ENCODE measurements at regions not wholly inside any gene's neighbourhood (a gene's known extent, or its start where the extent isn't known, plus 50 kb on each side); places are given as distances from the start of the nearest gene placed in this dataset.
"Not testable (repeated sequence)": the region's sequence is repeated elsewhere in the genome, so short reads cannot be mapped to it uniquely, and the experiment has no call there.

GRCh38 chr16:88268186-88268970 is 114.4 kb upstream of the ZNF469 start:
- H3K36me3 Mint-ChIP-seq, H3K27me3 Mint-ChIP-seq, H3K4me1 Mint-ChIP-seq, H3K9me3 Mint-ChIP-seq, H3K27ac Mint-ChIP-seq, H3K4me3 Mint-ChIP-seq: not testable (repeated sequence)

- H3K27me3 Mint-ChIP-seq, H3K27ac Mint-ChIP-seq, H3K9me3 Mint-ChIP-seq, H3K4me3 Mint-ChIP-seq, H3K36me3 Mint-ChIP-seq, H3K4me1 Mint-ChIP-seq: not testable (repeated sequence)
Measured at GRCh38 chr16:88270171-88270790, 112.5 kb upstream of the ZNF469 start.

GRCh38 chr16:88271296-88271695 is 111.5 kb upstream of the ZNF469 start:
- H3K27ac Mint-ChIP-seq, H3K36me3 Mint-ChIP-seq, H3K4me1 Mint-ChIP-seq, H3K9me3 Mint-ChIP-seq, H3K4me3 Mint-ChIP-seq, H3K27me3 Mint-ChIP-seq: not testable (repeated sequence)

GRCh38 chr16:88271776-88272175 is 111.0 kb upstream of the ZNF469 start:
- not testable (repeated sequence) for H3K9me3 Mint-ChIP-seq

GRCh38 chr16:88272437-88272836 is 110.3 kb upstream of the ZNF469 start:
- H3K27me3 Mint-ChIP-seq, H3K4me1 Mint-ChIP-seq, H3K9me3 Mint-ChIP-seq, H3K27ac Mint-ChIP-seq, H3K36me3 Mint-ChIP-seq, H3K4me3 Mint-ChIP-seq: not testable (repeated sequence)

More at GRCh38 chr16:88271776-88272175, 111.0 kb upstream of the ZNF469 start:
- not testable (repeated sequence) for H3K27me3 Mint-ChIP-seq, H3K4me1 Mint-ChIP-seq, H3K36me3 Mint-ChIP-seq, H3K27ac Mint-ChIP-seq, H3K4me3 Mint-ChIP-seq

GRCh38 chr16:88274126-88274750 is 108.5 kb upstream of the ZNF469 start:
- H3K36me3 Mint-ChIP-seq, H3K27me3 Mint-ChIP-seq, H3K9me3 Mint-ChIP-seq, H3K4me1 Mint-ChIP-seq, H3K4me3 Mint-ChIP-seq, H3K27ac Mint-ChIP-seq: not testable (repeated sequence)

GRCh38 chr16:88274847-88275246 is 107.9 kb upstream of the ZNF469 start:
- no peak overlapping the region for H3K4me3 Mint-ChIP-seq
- no peak overlapping the region for H3K27ac Mint-ChIP-seq
- H3K9me3 Mint-ChIP-seq, result no peaks in the 10 kb centered on the region
- peaks cover 2% of the 10 kb centered on the region for H3K27me3 Mint-ChIP-seq
- no peaks in the 10 kb centered on the region for H3K4me1 Mint-ChIP-seq
- H3K36me3 Mint-ChIP-seq, result no peaks in the 10 kb centered on the region

GRCh38 chr16:88275336-88276122 is 107.2 kb upstream of the ZNF469 start:
- not testable (repeated sequence) for H3K4me3 Mint-ChIP-seq, H3K36me3 Mint-ChIP-seq, H3K27ac Mint-ChIP-seq, H3K27me3 Mint-ChIP-seq, H3K9me3 Mint-ChIP-seq, H3K4me1 Mint-ChIP-seq

- H3K4me1 Mint-ChIP-seq, H3K27ac Mint-ChIP-seq, H3K4me3 Mint-ChIP-seq, H3K27me3 Mint-ChIP-seq, H3K36me3 Mint-ChIP-seq, H3K9me3 Mint-ChIP-seq: not testable (repeated sequence)
Measured at GRCh38 chr16:88276123-88276588, 106.6 kb upstream of the ZNF469 start.

GRCh38 chr16:88276591-88276990 is 106.2 kb upstream of the ZNF469 start:
- H3K36me3 Mint-ChIP-seq, result no peaks in the 10 kb centered on the region
- H3K4me1 Mint-ChIP-seq, result no peaks in the 10 kb centered on the region
- no peaks in the 10 kb centered on the region for H3K9me3 Mint-ChIP-seq
- no peak overlapping the region for H3K27ac Mint-ChIP-seq
- no peak overlapping the region for H3K4me3 Mint-ChIP-seq
- peaks cover 2% of the 10 kb centered on the region for H3K27me3 Mint-ChIP-seq

GRCh38 chr16:88279998-88280397 is 102.8 kb upstream of the ZNF469 start:
- no peaks in the 10 kb centered on the region for H3K27me3 Mint-ChIP-seq
- H3K36me3 Mint-ChIP-seq, result no peaks in the 10 kb centered on the region
- H3K9me3 Mint-ChIP-seq, result no peaks in the 10 kb centered on the region

GRCh38 chr16:88281858-88282563 is 100.7 kb upstream of the ZNF469 start:
- no peaks in the 10 kb centered on the region for H3K36me3 Mint-ChIP-seq
- no peaks in the 10 kb centered on the region for H3K27me3 Mint-ChIP-seq
- H3K4me3 Mint-ChIP-seq, result no peak overlapping the region
- H3K27ac Mint-ChIP-seq, result no peak overlapping the region
- H3K4me1 Mint-ChIP-seq, result no peaks in the 10 kb centered on the region
- no peaks in the 10 kb centered on the region for H3K9me3 Mint-ChIP-seq

More at GRCh38 chr16:88279998-88280397, 102.8 kb upstream of the ZNF469 start:
- no peak overlapping the region for H3K4me3 Mint-ChIP-seq
- no peak overlapping the region for H3K27ac Mint-ChIP-seq
- no peaks in the 10 kb centered on the region for H3K4me1 Mint-ChIP-seq

- H3K36me3 Mint-ChIP-seq, result peaks cover 1% of the 10 kb centered on the region
- H3K4me3 Mint-ChIP-seq, result no peak overlapping the region
- no peak overlapping the region for H3K27ac Mint-ChIP-seq
- no peaks in the 10 kb centered on the region for H3K27me3 Mint-ChIP-seq
- H3K9me3 Mint-ChIP-seq, result no peaks in the 10 kb centered on the region
- H3K4me1 Mint-ChIP-seq, result no peaks in the 10 kb centered on the region
Measured at GRCh38 chr16:88282564-88283395, 100.0 kb upstream of the ZNF469 start.

GRCh38 chr16:88283596-88283995 is 99.2 kb upstream of the ZNF469 start:
- Mint-ChIP-seq H3K4me1 (no peaks in the 10 kb centered on the region), H3K4me3 (no peak overlapping the region), H3K9me3 (no peaks in the 10 kb centered on the region), H3K27me3 (no peaks in the 10 kb centered on the region), H3K27ac (no peak overlapping the region), H3K36me3 (peaks cover 1% of the 10 kb centered on the region)

- H3K27me3 Mint-ChIP-seq, result no peaks in the 10 kb centered on the region
- H3K4me3 Mint-ChIP-seq, result no peak overlapping the region
- no peak overlapping the region for H3K27ac Mint-ChIP-seq
- H3K4me1 Mint-ChIP-seq, result no peaks in the 10 kb centered on the region
- H3K36me3 Mint-ChIP-seq, result peaks cover 1% of the 10 kb centered on the region
- H3K9me3 Mint-ChIP-seq, result no peaks in the 10 kb centered on the region
Measured at GRCh38 chr16:88284101-88284500, 98.7 kb upstream of the ZNF469 start.
